CD4-positive, alpha-beta T cell treated with Interleukin-17A for 1 hour (primary cell): ENCODE measurements at regions not wholly inside any gene's neighbourhood (a gene's known extent, or its start where the extent isn't known, plus 50 kb on each side); places are given as distances from the start of the nearest gene placed in this dataset.
"Not testable (repeated sequence)": the region's sequence is repeated elsewhere in the genome, so short reads cannot be mapped to it uniquely, and the experiment has no call there.

ENCODE experiments used
- DNase-seq: peaks from one replicate; pipeline ENCODE4 v3.0.0-alpha.2; 2020

- no peak for DNase-seq
Observed at GRCh38 chr2:160584972-160585494, 91.4 kb upstream of the RBMS1 start.

- DNase-seq = no peak
Observed at GRCh38 chr2:160590664-160591063, 97.1 kb upstream of the RBMS1 start.

- DNase-seq = no peak
Observed at GRCh38 chr2:160592401-160592800, 98.8 kb upstream of the RBMS1 start.

- DNase-seq = no peak
Observed at GRCh38 chr2:160592993-160593392, 99.4 kb upstream of the RBMS1 start.

GRCh38 chr2:160596441-160596840 lies 102.8 kb upstream of the RBMS1 start:
- DNase-seq = no peak

GRCh38 chr2:160600437-160600836 lies 106.8 kb upstream of the RBMS1 start:
- not testable (repeated sequence) for DNase-seq

- DNase-seq = no peak
Observed at GRCh38 chr2:160602073-160602472, 108.5 kb upstream of the RBMS1 start.

- DNase-seq = no peak
Observed at GRCh38 chr2:160603771-160604510, 110.3 kb upstream of the RBMS1 start.

GRCh38 chr2:160606341-160606740 lies 112.7 kb upstream of the RBMS1 start:
- no peak for DNase-seq

GRCh38 chr2:160608599-160608998 lies 115.0 kb upstream of the RBMS1 start:
- no peak for DNase-seq

GRCh38 chr2:160609346-160609745 lies 115.7 kb upstream of the RBMS1 start:
- DNase-seq = no peak

- DNase-seq = no peak
Observed at GRCh38 chr2:160610041-160610440, 116.4 kb upstream of the RBMS1 start.

GRCh38 chr2:160612266-160612856 lies 118.8 kb upstream of the RBMS1 start:
- no peak for DNase-seq

- no peak for DNase-seq
Observed at GRCh38 chr2:160613466-160614153, 120.0 kb upstream of the RBMS1 start.

GRCh38 chr2:160614391-160614790 lies 120.8 kb upstream of the RBMS1 start:
- no peak for DNase-seq

GRCh38 chr2:160615706-160616105 lies 122.1 kb upstream of the RBMS1 start:
- DNase-seq = no peak

- DNase-seq = no peak
Observed at GRCh38 chr2:160616149-160616548, 122.5 kb upstream of the RBMS1 start.

- DNase-seq = no peak
Observed at GRCh38 chr2:160621748-160622147, 128.1 kb upstream of the RBMS1 start.

GRCh38 chr2:160628020-160628637 lies 134.5 kb upstream of the RBMS1 start:
- not testable (repeated sequence) for DNase-seq

- no peak for DNase-seq
Observed at GRCh38 chr2:160628811-160629210, 135.2 kb upstream of the RBMS1 start.

- no peak for DNase-seq
Observed at GRCh38 chr2:160630801-160631590, 137.4 kb upstream of the RBMS1 start.
